ENCODE measurements at regions not wholly inside any gene's neighbourhood (a gene's known extent, or its start where the extent isn't known, plus 50 kb on each side); places are given as distances from the start of the nearest gene placed in this dataset.

GRCh38 chr1:198105185-198105584, 51.6 kb upstream of the NEK7 start:
- TF ChIP-seq CTCF (IDR thresholded peaks at IDR 0.05; ENCODE audit: low read depth, low read length) (no peak), EZH2phosphoT487 (IDR thresholded peaks at IDR 0.05; ENCODE audit: low read depth) (no peak)
